ENCODE measurements at regions not wholly inside any gene's neighbourhood (a gene's known extent, or its start where the extent isn't known, plus 50 kb on each side); places are given as distances from the start of the nearest gene placed in this dataset.
"Not testable (repeated sequence)": the region's sequence is repeated elsewhere in the genome, so short reads cannot be mapped to it uniquely, and the experiment has no call there.

DNA sequence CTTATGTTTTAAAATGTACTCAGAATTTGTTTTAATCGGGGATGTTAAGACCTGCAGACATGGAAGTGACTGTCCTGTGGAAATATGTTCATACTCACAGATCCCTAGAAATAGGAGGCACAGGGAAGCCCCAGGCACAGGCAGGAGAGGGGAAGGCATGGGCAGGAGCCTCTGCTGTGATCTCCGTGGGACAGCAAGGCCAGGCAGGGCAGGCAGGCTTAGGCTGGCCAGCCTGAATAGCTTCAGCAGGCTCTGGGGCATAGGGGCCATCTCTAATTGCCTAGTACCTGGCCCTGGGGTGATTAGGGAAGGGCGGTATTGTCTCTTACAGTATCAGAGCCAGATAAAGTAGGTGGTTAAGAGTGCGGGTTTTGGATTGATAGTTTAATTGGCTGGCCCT lies 59.8 kb upstream of the PLEKHG4B start:
- Mint-ChIP-seq H3K27me3 (ENCODE audit: insufficient read depth, low read depth) (peaks cover 32% of the 10 kb centered on the region), H3K27ac (no peak overlapping the region)
- no peak for TF ChIP-seq EZH2phosphoT487 (IDR thresholded peaks at IDR 0.05)

DNA sequence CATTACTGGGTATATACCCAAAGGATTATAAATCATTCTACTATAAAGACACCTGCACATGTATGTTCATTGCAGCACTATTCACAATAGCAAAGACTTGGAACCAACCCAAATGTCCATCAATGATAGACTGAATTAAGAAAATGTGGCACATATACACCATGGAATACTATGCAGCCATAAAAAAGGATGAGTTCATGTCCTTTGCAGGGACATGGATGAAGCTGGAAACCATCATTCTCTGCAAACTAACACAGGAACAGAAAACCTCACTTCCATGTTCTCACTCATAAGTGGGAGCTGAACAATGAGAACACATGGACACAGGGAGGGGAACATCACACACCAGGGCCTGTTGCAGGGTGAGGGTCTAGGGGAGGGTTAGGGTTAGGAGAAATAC lies 56.4 kb upstream of the PLEKHG4B start:
- H3K9me3 ChIP-seq (ENCODE audit: low read depth); DNase-seq (ENCODE audit: low spot score); H3K27ac Mint-ChIP-seq; H3K36me3 ChIP-seq; H3K4me2 ChIP-seq; H3K36me3 Mint-ChIP-seq; H3K27ac ChIP-seq; H3K9ac ChIP-seq; H3K4me1 ChIP-seq; H3F3A ChIP-seq (ENCODE audit: low read depth); H3K4me1 Mint-ChIP-seq; H4K20me1 ChIP-seq (ENCODE audit: low read depth); H3K79me2 ChIP-seq (ENCODE audit: low read depth); H3K4me3 Mint-ChIP-seq; H3K4me3 ChIP-seq; H3K9me3 Mint-ChIP-seq; H2AFZ ChIP-seq (replicated peaks): not testable (repeated sequence)
- H3K27me3 Mint-ChIP-seq (ENCODE audit: insufficient read depth, low read depth) = peaks cover 19% of the 10 kb centered on the region
- peaks cover 82% of the 10 kb centered on the region for H3K27me3 ChIP-seq

More for the DNA sequence above, 59.8 kb upstream of the PLEKHG4B start:
- Histone ChIP-seq H4K20me1 (ENCODE audit: low read depth) (no peaks in the 10 kb centered on the region), H3K4me1 (no peaks in the 10 kb centered on the region), H3K27ac (no peak overlapping the region), H3F3A (ENCODE audit: low read depth) (no peaks in the 10 kb centered on the region), H3K79me2 (ENCODE audit: low read depth) (no peaks in the 10 kb centered on the region), H3K4me3 (no peak overlapping the region), H3K9me3 (ENCODE audit: low read depth) (no peaks in the 10 kb centered on the region), H3K9ac (no peak overlapping the region), H3K4me2 (no peak overlapping the region), H3K36me3 (no peaks in the 10 kb centered on the region), H3K27me3 (peaks cover 66% of the 10 kb centered on the region), H2AFZ (replicated peaks) (no peak overlapping the region)
- no peaks in the 10 kb centered on the region for H3K36me3 Mint-ChIP-seq
- DNase-seq (ENCODE audit: low spot score) = peak; percentile 34
- H3K4me1 Mint-ChIP-seq = peaks cover 10% of the 10 kb centered on the region
- H3K9me3 Mint-ChIP-seq = peaks cover 7% of the 10 kb centered on the region
- no peak overlapping the region for H3K4me3 Mint-ChIP-seq

DNA sequence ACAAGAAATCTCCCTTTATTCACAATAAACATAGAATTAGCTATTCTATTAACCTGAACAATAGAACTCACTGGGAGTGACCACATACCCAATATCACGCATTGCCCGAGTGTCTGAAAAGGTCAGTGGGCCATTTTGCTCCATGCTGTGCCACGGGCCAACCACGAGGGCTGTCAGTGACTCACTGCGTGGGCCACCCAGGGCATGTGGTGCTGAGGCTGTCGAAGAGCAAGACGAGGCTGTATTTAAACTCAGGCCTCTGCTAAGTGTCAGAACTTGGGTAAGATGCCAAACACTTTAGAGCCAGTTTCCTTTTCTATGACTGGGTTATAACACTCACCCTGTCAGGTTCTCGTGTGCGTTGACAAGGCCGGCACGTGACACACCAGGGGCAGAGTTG lies 54.8 kb upstream of the PLEKHG4B start:
- peaks cover 14% of the 10 kb centered on the region for H3K27me3 Mint-ChIP-seq (ENCODE audit: insufficient read depth, low read depth)
- H3K9ac ChIP-seq; H3K27ac ChIP-seq; H4K20me1 ChIP-seq (ENCODE audit: low read depth); H3K36me3 ChIP-seq; H3K4me1 Mint-ChIP-seq; H3K4me1 ChIP-seq; H3K79me2 ChIP-seq (ENCODE audit: low read depth); H3K4me2 ChIP-seq; H3K9me3 ChIP-seq (ENCODE audit: low read depth); H3K9me3 Mint-ChIP-seq; H2AFZ ChIP-seq (replicated peaks); H3K36me3 Mint-ChIP-seq; H3K27ac Mint-ChIP-seq; DNase-seq (ENCODE audit: low spot score); H3F3A ChIP-seq (ENCODE audit: low read depth); H3K4me3 Mint-ChIP-seq; H3K4me3 ChIP-seq: not testable (repeated sequence)
- H3K27me3 ChIP-seq = peaks cover 77% of the 10 kb centered on the region

DNA sequence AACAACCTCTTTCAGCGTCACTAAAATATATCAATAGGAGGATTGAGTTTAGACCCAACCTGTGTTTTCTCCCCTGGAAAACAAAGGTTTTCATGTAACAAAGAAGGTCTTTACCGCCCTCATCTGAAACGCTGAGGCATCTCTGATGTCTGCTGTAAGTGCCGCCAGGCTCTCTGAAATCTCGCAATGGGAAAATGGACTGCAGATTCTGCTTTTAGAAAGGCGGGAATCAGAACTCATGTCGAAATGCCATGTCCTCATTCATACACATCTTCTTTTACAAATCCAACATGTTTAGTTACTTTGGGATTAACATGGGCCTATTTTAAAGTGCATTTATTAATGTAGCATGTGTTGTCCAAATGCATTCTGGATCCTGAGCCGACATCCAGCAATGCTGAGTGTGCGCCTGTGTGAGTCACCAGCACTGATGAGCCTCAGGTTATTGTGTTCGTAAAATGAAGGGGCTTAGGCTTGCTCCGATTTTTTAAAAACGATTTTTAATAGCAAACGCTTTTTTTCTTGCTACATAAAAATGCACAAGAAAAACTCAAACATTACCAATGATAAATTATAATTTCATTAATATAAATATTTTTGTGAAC lies 51.9 kb upstream of the PLEKHG4B start:
- TF ChIP-seq, protein P1, sequence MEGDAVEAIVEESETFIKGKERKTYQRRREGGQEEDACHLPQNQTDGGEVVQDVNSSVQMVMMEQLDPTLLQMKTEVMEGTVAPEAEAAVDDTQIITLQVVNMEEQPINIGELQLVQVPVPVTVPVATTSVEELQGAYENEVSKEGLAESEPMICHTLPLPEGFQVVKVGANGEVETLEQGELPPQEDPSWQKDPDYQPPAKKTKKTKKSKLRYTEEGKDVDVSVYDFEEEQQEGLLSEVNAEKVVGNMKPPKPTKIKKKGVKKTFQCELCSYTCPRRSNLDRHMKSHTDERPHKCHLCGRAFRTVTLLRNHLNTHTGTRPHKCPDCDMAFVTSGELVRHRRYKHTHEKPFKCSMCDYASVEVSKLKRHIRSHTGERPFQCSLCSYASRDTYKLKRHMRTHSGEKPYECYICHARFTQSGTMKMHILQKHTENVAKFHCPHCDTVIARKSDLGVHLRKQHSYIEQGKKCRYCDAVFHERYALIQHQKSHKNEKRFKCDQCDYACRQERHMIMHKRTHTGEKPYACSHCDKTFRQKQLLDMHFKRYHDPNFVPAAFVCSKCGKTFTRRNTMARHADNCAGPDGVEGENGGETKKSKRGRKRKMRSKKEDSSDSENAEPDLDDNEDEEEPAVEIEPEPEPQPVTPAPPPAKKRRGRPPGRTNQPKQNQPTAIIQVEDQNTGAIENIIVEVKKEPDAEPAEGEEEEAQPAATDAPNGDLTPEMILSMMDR (IDR thresholded peaks at IDR 0.05) = no peak
- no peaks in the 10 kb centered on the region for H3K36me3 Mint-ChIP-seq
- no peaks in the 10 kb centered on the region for H4K20me1 ChIP-seq (ENCODE audit: low read depth)
- H3K4me3 Mint-ChIP-seq = no peak overlapping the region
- peaks cover 3% of the 10 kb centered on the region for H3F3A ChIP-seq (ENCODE audit: low read depth)
- no peak overlapping the region for H3K27ac Mint-ChIP-seq
- H3K9ac ChIP-seq = no peak overlapping the region
- peaks cover 1% of the 10 kb centered on the region for H3K27me3 Mint-ChIP-seq (ENCODE audit: insufficient read depth, low read depth)
- H3K4me1 Mint-ChIP-seq = peaks cover 2% of the 10 kb centered on the region
- H3K9me3 ChIP-seq (ENCODE audit: low read depth) = no peaks in the 10 kb centered on the region
- no peaks in the 10 kb centered on the region for H3K36me3 ChIP-seq
- no peaks in the 10 kb centered on the region for H3K79me2 ChIP-seq (ENCODE audit: low read depth)
- peaks cover 55% of the 10 kb centered on the region for H3K27me3 ChIP-seq
- H3K4me2 ChIP-seq = no peak overlapping the region
- peaks cover 1% of the 10 kb centered on the region for H3K9me3 Mint-ChIP-seq
- no peak overlapping the region for H3K4me3 ChIP-seq
- H2AFZ ChIP-seq (replicated peaks) = no peak overlapping the region
- no peaks in the 10 kb centered on the region for H3K4me1 ChIP-seq
- H3K27ac ChIP-seq = no peak overlapping the region
- no peak for DNase-seq (ENCODE audit: low spot score)
